Thymus (tissue), 11 donors: ENCODE measurements at regions not wholly inside any gene's neighbourhood (a gene's known extent, or its start where the extent isn't known, plus 50 kb on each side); places are given as distances from the start of the nearest gene placed in this dataset.

Source experiments
- DNase-seq, 9 donors: peaks; one replicate each; pipeline ENCODE4 v3.0.0-alpha.2; 2013; ENCODE audit warnings: low spot score in 9 of 9, low read depth in 6 of 9, missing footprints in 1 of 9
- H3K27ac ChIP-seq, 2 donors: one replicate each; pipeline ENCODE4 v1.5.1; 2013; ENCODE audit warnings: control low read depth in 1 of 2, low read depth in 1 of 2, low read length in 1 of 2, mild to moderate bottlenecking in 1 of 2, moderate library complexity in 1 of 2
- H3K27me3 ChIP-seq, 2 donors: one replicate each; pipeline ENCODE4 v1.5.1; 2013; ENCODE audit warnings: low read length in 1 of 2; ENCODE audit not compliant: control insufficient read depth in 2 of 2, insufficient read depth in 1 of 2
- H3K36me3 ChIP-seq, 2 donors: one replicate each; pipeline ENCODE4 v1.5.1; 2013; ENCODE audit warnings: low read length in 1 of 2, mild to moderate bottlenecking in 1 of 2, moderate library complexity in 1 of 2; ENCODE audit not compliant: control insufficient read depth in 2 of 2, insufficient read depth in 2 of 2
- H3K4me1 ChIP-seq, 2 donors: one replicate each; pipeline ENCODE4 v1.5.1; 2013; ENCODE audit warnings: low read length in 2 of 2; ENCODE audit not compliant: control insufficient read depth in 2 of 2, insufficient read depth in 2 of 2
- H3K4me3 ChIP-seq, 2 donors: one replicate each; pipeline ENCODE4 v1.5.1; 2013; ENCODE audit warnings: low read length in 2 of 2, control low read depth in 1 of 2, mild to moderate bottlenecking in 1 of 2
- H3K9me3 ChIP-seq, 2 donors: one replicate each; pipeline ENCODE4 v1.5.1; 2013; ENCODE audit warnings: low read length in 1 of 2, mild to moderate bottlenecking in 1 of 2; ENCODE audit not compliant: control insufficient read depth in 2 of 2, insufficient read depth in 1 of 2
- WGBS: extraction: QIAGEN DNeasy Blood & Tissue Kit; methylation state at CpG from one replicate; pipeline ENCODE4 v1.1.7; 2013; 5-methylcytosine and 5-hydroxymethylcytosine counted together
- donor health status: healthy.

- DNase-seq: no peak
- H3K27me3 ChIP-seq: no peaks in the 10 kb centered on the region
- H3K36me3 ChIP-seq: no peaks in the 10 kb centered on the region
- H3K9me3 ChIP-seq: no peaks in the 10 kb centered on the region
- WGBS: 95% methylated on average over 13 of the region's 13 CpGs
- H3K4me1 ChIP-seq: no peaks in the 10 kb centered on the region
- no peak overlapping the region for H3K4me3 ChIP-seq
- H3K27ac ChIP-seq: no peak overlapping the region
Observed at GRCh38 chr5:6262651-6263363, 115.5 kb downstream of the MED10 start.

DNA sequence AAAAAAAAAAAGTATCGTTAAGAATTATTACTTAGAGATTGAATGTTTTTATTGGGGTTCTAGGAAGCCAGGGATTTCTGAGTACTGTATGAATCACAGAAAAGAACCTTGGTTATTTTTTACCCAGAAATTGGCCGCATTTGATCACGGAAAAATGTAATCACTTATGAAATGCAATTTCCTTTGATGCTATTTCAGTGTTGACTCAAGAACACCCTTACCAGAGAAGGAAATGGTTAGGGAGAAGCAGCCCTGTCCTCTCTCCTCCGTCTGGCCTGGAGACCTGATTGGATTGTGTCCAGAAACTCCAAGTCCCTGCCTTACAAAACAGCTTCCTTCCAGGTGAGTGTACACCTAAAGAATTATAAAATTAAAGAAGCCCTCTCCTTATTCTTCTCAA lies 116.7 kb downstream of the MED10 start:
- Histone ChIP-seq H3K9me3 (no peaks in the 10 kb centered on the region), H3K36me3 (no peaks in the 10 kb centered on the region), H3K27me3 (no peaks in the 10 kb centered on the region), H3K4me3 (no peak overlapping the region), H3K4me1 (no peaks in the 10 kb centered on the region), H3K27ac (peak overlapping the region in 1 of 2 donors; percentile 26)
- WGBS: 88% methylated on average over 4 of the region's 4 CpGs
- DNase-seq: no peak

DNA sequence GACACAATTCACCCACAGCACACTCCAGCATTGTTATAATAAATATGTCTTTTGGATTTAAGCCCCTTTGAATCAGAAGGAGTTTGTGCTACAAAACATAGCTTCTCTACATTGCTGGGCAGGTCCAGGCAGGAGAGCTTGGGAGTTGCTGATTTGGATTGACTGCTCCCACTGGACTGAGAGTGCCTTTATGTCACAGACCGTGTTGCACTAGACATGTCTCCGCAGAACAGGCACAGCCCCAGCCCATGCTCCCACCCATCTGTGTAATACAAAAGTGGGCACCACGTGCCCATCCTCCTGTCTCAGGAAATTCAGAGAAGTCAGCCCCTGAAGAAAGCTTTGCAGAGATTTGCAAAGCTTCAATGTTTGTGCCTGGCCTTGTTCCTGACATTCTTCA lies 117.1 kb downstream of the MED10 start:
- peak in 1 of 9 donors; percentile 2 for DNase-seq
- Histone ChIP-seq H3K36me3 (no peaks in the 10 kb centered on the region), H3K9me3 (no peaks in the 10 kb centered on the region), H3K27ac (peak overlapping the region; percentile 26 to 50), H3K27me3 (no peaks in the 10 kb centered on the region), H3K4me3 (no peak overlapping the region), H3K4me1 (no peaks in the 10 kb centered on the region)
- WGBS: 85% methylated on average over 3 of the region's 3 CpGs

GRCh38 chr5:6260846-6261245 lies 117.5 kb downstream of the MED10 start:
- WGBS: 71% methylated on average over 3 of the region's 3 CpGs

GRCh38 chr5:6256901-6257300 lies 121.4 kb downstream of the MED10 start:
- DNase-seq: no peak

More at GRCh38 chr5:6260846-6261245, 117.5 kb downstream of the MED10 start:
- Histone ChIP-seq H3K27ac (peak overlapping the region in 1 of 2 donors; percentile 50), H3K9me3 (no peaks in the 10 kb centered on the region), H3K4me3 (no peak overlapping the region), H3K36me3 (no peaks in the 10 kb centered on the region), H3K27me3 (no peaks in the 10 kb centered on the region), H3K4me1 (no peaks in the 10 kb centered on the region)
- no peak for DNase-seq

DNA sequence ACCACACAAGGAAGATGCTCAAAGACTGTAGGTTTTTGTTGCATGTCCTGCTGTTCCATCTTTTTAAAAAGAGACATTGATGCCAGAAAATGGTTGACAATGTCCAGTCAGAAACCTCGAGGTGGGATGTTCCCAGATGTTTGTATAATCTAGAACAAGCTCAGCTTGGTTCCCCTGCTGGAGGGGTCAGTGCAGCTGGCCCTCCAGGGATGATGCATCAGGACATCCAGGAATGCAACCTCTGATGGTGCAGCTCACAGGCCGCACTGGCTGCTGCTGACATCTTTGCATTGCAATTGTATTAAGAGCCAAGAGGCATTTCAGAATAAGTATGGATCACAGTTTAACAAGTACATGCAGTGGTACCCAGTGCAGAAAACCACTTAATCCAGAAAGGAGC lies 122.4 kb downstream of the MED10 start:
- Histone ChIP-seq H3K27ac (no peak overlapping the region), H3K27me3 (no peaks in the 10 kb centered on the region), H3K36me3 (no peaks in the 10 kb centered on the region), H3K4me1 (no peaks in the 10 kb centered on the region), H3K4me3 (no peak overlapping the region), H3K9me3 (no peaks in the 10 kb centered on the region)
- 55% methylated on average over 2 of the region's 2 CpGs for WGBS
- no peak for DNase-seq

More at GRCh38 chr5:6256901-6257300, 121.4 kb downstream of the MED10 start:
- Histone ChIP-seq H3K27me3 (no peaks in the 10 kb centered on the region), H3K27ac (no peak overlapping the region), H3K9me3 (no peaks in the 10 kb centered on the region), H3K36me3 (no peaks in the 10 kb centered on the region), H3K4me3 (no peak overlapping the region), H3K4me1 (no peaks in the 10 kb centered on the region)
- 75% methylated on average over 3 of the region's 3 CpGs for WGBS

GRCh38 chr5:6253846-6254245 lies 124.5 kb downstream of the MED10 start:
- no peaks in the 10 kb centered on the region for H3K9me3 ChIP-seq
- H3K27me3 ChIP-seq: no peaks in the 10 kb centered on the region
- no peak overlapping the region for H3K27ac ChIP-seq
- no peak for DNase-seq
- WGBS: 82% methylated on average over 3 of the region's 3 CpGs
- H3K36me3 ChIP-seq: no peaks in the 10 kb centered on the region
- no peak overlapping the region for H3K4me3 ChIP-seq
- H3K4me1 ChIP-seq: no peaks in the 10 kb centered on the region

GRCh38 chr5:6253281-6253680 lies 125.1 kb downstream of the MED10 start:
- no peak overlapping the region for H3K27ac ChIP-seq
- 71% methylated on average over 5 of the region's 5 CpGs for WGBS
- H3K36me3 ChIP-seq: no peaks in the 10 kb centered on the region
- H3K27me3 ChIP-seq: no peaks in the 10 kb centered on the region
- no peak overlapping the region for H3K4me3 ChIP-seq
- no peaks in the 10 kb centered on the region for H3K4me1 ChIP-seq
- DNase-seq: no peak
- H3K9me3 ChIP-seq: no peaks in the 10 kb centered on the region

DNA sequence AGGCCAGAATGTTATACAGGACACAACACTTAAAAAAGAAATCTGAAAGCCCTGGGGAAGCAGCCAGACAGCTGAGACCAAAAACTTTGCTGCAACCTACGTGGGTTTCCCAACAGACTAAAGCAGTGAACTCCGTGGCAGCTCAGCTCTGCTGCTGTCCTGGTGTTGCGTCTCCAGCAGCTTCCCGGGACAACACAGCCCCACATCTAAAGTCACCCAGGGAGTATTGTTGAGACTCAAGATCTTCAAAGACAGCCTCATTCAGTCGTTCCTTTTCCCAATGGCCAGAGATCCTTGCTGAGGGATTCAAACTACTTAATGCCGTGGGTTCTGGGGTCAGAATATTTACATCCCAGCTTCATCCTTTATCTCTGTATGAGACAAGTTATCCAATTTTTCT lies 125.8 kb downstream of the MED10 start:
- WGBS: 88% methylated on average over 6 of the region's 6 CpGs

More for the DNA sequence above, 125.8 kb downstream of the MED10 start:
- H3K36me3 ChIP-seq: no peaks in the 10 kb centered on the region
- no peak overlapping the region for H3K4me3 ChIP-seq
- H3K27ac ChIP-seq: no peak overlapping the region
- DNase-seq: no peak
- no peaks in the 10 kb centered on the region for H3K4me1 ChIP-seq
- H3K9me3 ChIP-seq: no peaks in the 10 kb centered on the region
- no peaks in the 10 kb centered on the region for H3K27me3 ChIP-seq
